Activated naive CD4-positive, alpha-beta T cell treated with Interleukin-2 at 50 U/mL for 16 hours (primary cell): ENCODE measurements at regions not wholly inside any gene's neighbourhood (a gene's known extent, or its start where the extent isn't known, plus 50 kb on each side); places are given as distances from the start of the nearest gene placed in this dataset.
"Not testable (repeated sequence)": the region's sequence is repeated elsewhere in the genome, so short reads cannot be mapped to it uniquely, and the experiment has no call there.

ENCODE experiments used
- DNase-seq: peaks from one replicate; pipeline ENCODE4 v3.0.0-alpha.2; 2020

- not testable (repeated sequence) for DNase-seq
These were observed 102.6 kb upstream of the OTOS start for GRCh38 chr2:240243049-240243448.

- no peak for DNase-seq
These were observed 104.1 kb upstream of the OTOS start for GRCh38 chr2:240244543-240244942.

- DNase-seq: no peak
These were observed 104.7 kb upstream of the OTOS start for GRCh38 chr2:240245184-240245583.

- no peak for DNase-seq
These were observed 105.2 kb upstream of the OTOS start for GRCh38 chr2:240245706-240246105.

- no peak for DNase-seq
These were observed 105.8 kb upstream of the OTOS start for GRCh38 chr2:240246173-240246820.

GRCh38 chr2:240247241-240247867, 106.9 kb upstream of the OTOS start:
- DNase-seq: no peak

- no peak for DNase-seq
These were observed 107.6 kb upstream of the OTOS start for GRCh38 chr2:240247868-240248720.

GRCh38 chr2:240248721-240249422, 108.4 kb upstream of the OTOS start:
- no peak for DNase-seq

- DNase-seq: no peak
These were observed 109.1 kb upstream of the OTOS start for GRCh38 chr2:240249423-240250149.

- DNase-seq: no peak
These were observed 109.9 kb upstream of the OTOS start for GRCh38 chr2:240250150-240250984.

- DNase-seq: no peak
These were observed 110.8 kb upstream of the OTOS start for GRCh38 chr2:240250985-240251847.

GRCh38 chr2:240251848-240252190, 111.4 kb upstream of the OTOS start:
- no peak for DNase-seq

GRCh38 chr2:240252191-240252871, 111.9 kb upstream of the OTOS start:
- DNase-seq: no peak

GRCh38 chr2:240252872-240253511, 112.5 kb upstream of the OTOS start:
- DNase-seq: no peak

- no peak for DNase-seq
These were observed 113.2 kb upstream of the OTOS start for GRCh38 chr2:240253583-240254145.

- no peak for DNase-seq
These were observed 114.1 kb upstream of the OTOS start for GRCh38 chr2:240254337-240255164.

GRCh38 chr2:240255165-240255491, 114.7 kb upstream of the OTOS start:
- no peak for DNase-seq
